OCI-LY3 (cell line): ENCODE measurements at regions not wholly inside any gene's neighbourhood (a gene's known extent, or its start where the extent isn't known, plus 50 kb on each side); places are given as distances from the start of the nearest gene placed in this dataset.

Experiments used
- H2AFZ ChIP-seq: fragments of 200-600, 300-600 bp; shearing (Covaris generic); 2 replicates; pipeline ENCODE4 v1.6.0; 2014; ENCODE audit warnings: antibody characterized with exemption, low read depth, low read length
- H3K27ac ChIP-seq: fragments of 200-600, 300-600 bp; sonication (generic); 2 replicates; pipeline ENCODE4 v1.5.1; 2014; ENCODE audit warnings: mild to moderate bottlenecking, low read length, moderate library complexity, mixed read lengths
- H3K27me3 ChIP-seq: fragments of 200-600, 300-600 bp; sonication (generic); 2 replicates; pipeline ENCODE4 v1.6.1; 2014; ENCODE audit warnings: low read depth, low read length, mixed read lengths
- H3K36me3 ChIP-seq: fragments of 200-600, 300-600 bp; sonication (generic); replicated peaks from 2 replicates; pipeline ENCODE3; 2014; ENCODE audit warnings: low read depth, low read length, mixed read lengths
- H3K4me1 ChIP-seq: fragments of 300-600, 200-600 bp; sonication (generic); 2 replicates; pipeline ENCODE4 v1.6.1; 2014; ENCODE audit warnings: low read length, mixed read lengths
- H3K4me2 ChIP-seq: fragments of 200-600, 300-600 bp; sonication (generic); 2 replicates; pipeline ENCODE4 v1.6.1; 2014; ENCODE audit warnings: low read length, mixed read lengths
- H3K4me3 ChIP-seq: fragments of 300-600, 200-600 bp; sonication (generic); 2 replicates; pipeline ENCODE4 v1.5.1; 2014; ENCODE audit warnings: antibody characterized with exemption, mild to moderate bottlenecking, low read length, moderate library complexity
- H3K79me2 ChIP-seq: fragments of 300-600, 200-600 bp; shearing (Covaris generic); 2 replicates; pipeline ENCODE4 v1.6.1; 2014; ENCODE audit warnings: mild to moderate bottlenecking, low read length, mixed read lengths
- H3K9ac ChIP-seq: fragments of 300-600, 200-600 bp; shearing (Covaris generic); 2 replicates; pipeline ENCODE4 v1.6.0; 2014; ENCODE audit warnings: mild to moderate bottlenecking, low read length, moderate library complexity
- H3K9me3 ChIP-seq: fragments of 200-600, 300-600 bp; shearing (Covaris generic); 2 replicates; pipeline ENCODE4 v1.6.1; 2014; ENCODE audit warnings: low read length, mixed read lengths; ENCODE audit not compliant: insufficient read depth
- H4K20me1 ChIP-seq: fragments of 200-600, 300-600 bp; sonication (generic); 2 replicates; pipeline ENCODE4 v1.6.1; 2016; ENCODE audit warnings: low read length, mixed read lengths; ENCODE audit not compliant: insufficient read depth
- EZH2phosphoT487 ChIP-seq: fragments of 200-600 bp; shearing (Covaris generic); IDR thresholded peaks from 2 replicates; pipeline ENCODE4 v1.6.1; 2018; ENCODE audit warnings: antibody characterized with exemption, mixed run types, low read depth
- TF ChIP-seq, protein P1 (sequence below): fragments of 200-600, 300-600 bp; sonication (generic); IDR thresholded peaks from 2 replicates; pipeline ENCODE4 v1.5.1; 2014; ENCODE audit warnings: antibody characterized with exemption, low read length, low read depth

DNA sequence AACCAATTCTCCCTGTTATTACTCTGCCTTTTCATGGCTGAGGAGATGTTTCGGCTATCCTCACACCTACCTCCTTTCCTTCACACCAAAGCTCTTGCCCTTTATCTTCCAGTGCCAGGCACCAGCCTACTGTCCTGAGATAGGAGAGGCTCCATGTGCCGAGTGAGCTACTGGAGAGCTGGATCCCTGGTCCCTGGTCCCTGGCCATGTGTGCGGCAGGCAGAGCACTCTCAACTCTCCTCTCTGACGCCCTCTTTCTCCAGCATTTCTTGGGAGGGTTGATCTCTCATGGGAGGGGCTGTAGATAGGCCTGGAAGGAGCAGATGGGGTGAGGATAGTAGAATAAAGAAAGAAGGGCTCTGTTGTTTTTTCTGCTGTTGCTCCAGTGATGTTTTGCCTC, 277.1 kb upstream of the UMPS start:
- Histone ChIP-seq H3K4me2 (no peak overlapping the region), H3K36me3 (no peaks in the 10 kb centered on the region), H3K79me2 (no peaks in the 10 kb centered on the region), H3K9me3 (no peaks in the 10 kb centered on the region), H3K27me3 (peaks cover 68% of the 10 kb centered on the region), H2AFZ (no peak overlapping the region), H3K27ac (no peak overlapping the region), H4K20me1 (no peaks in the 10 kb centered on the region), H3K9ac (no peak overlapping the region), H3K4me1 (peaks cover 25% of the 10 kb centered on the region), H3K4me3 (no peak overlapping the region)
- TF ChIP-seq, protein P1, sequence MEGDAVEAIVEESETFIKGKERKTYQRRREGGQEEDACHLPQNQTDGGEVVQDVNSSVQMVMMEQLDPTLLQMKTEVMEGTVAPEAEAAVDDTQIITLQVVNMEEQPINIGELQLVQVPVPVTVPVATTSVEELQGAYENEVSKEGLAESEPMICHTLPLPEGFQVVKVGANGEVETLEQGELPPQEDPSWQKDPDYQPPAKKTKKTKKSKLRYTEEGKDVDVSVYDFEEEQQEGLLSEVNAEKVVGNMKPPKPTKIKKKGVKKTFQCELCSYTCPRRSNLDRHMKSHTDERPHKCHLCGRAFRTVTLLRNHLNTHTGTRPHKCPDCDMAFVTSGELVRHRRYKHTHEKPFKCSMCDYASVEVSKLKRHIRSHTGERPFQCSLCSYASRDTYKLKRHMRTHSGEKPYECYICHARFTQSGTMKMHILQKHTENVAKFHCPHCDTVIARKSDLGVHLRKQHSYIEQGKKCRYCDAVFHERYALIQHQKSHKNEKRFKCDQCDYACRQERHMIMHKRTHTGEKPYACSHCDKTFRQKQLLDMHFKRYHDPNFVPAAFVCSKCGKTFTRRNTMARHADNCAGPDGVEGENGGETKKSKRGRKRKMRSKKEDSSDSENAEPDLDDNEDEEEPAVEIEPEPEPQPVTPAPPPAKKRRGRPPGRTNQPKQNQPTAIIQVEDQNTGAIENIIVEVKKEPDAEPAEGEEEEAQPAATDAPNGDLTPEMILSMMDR: no peak
- TF ChIP-seq EZH2phosphoT487: no peak

DNA sequence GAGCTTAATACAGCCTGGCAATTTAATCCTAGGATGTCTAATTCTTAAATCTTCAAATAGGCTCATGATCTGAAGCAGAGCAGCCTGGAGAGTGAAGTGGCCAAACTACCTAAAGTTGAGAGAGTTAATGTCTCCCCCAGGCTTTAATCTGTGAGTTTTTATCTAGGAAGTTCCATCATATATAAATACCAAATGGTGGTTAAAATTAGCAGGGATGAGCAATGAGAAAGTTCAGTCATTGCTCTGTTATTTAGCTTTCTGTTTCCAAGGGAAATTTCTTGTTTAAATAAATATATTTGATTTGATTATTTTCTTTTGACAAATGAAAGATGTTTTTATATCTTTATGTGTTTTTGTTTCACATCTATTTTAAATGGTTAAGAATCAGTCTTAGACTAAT, 274.4 kb upstream of the UMPS start:
- no peaks in the 10 kb centered on the region for H3K36me3 ChIP-seq
- H3K27ac ChIP-seq: no peak overlapping the region
- H3K9ac ChIP-seq: no peak overlapping the region
- H3K9me3 ChIP-seq: no peaks in the 10 kb centered on the region
- TF ChIP-seq, protein P1: no peak
- TF ChIP-seq EZH2phosphoT487: no peak
- H4K20me1 ChIP-seq: no peaks in the 10 kb centered on the region
- no peak overlapping the region for H3K4me3 ChIP-seq
- no peaks in the 10 kb centered on the region for H3K79me2 ChIP-seq
- peaks cover 19% of the 10 kb centered on the region for H3K4me1 ChIP-seq
- H2AFZ ChIP-seq: no peak overlapping the region
- peaks cover 69% of the 10 kb centered on the region for H3K27me3 ChIP-seq
- no peak overlapping the region for H3K4me2 ChIP-seq

DNA sequence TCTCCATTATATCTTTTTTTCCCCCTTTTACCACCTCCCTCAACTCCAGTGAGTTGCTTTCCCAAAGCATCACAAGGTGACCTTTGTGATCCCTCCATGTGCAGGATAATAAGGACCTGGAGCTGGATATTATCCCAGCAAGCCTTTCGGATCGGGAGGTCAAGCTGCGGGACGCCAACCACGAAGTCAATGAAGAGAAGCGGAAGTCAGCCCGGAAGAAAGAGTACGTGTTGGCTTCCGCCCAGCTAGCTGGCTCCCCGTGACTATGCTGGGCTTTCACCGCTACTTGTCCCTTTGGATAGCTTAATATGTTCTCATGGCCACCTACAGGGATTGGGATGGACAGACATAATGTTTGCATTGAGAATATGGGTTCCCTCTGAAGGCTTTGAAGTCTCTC, 273.7 kb upstream of the UMPS start:
- no peak overlapping the region for H3K4me2 ChIP-seq
- no peaks in the 10 kb centered on the region for H4K20me1 ChIP-seq
- TF ChIP-seq, protein P1: no peak
- TF ChIP-seq EZH2phosphoT487: no peak

DNA sequence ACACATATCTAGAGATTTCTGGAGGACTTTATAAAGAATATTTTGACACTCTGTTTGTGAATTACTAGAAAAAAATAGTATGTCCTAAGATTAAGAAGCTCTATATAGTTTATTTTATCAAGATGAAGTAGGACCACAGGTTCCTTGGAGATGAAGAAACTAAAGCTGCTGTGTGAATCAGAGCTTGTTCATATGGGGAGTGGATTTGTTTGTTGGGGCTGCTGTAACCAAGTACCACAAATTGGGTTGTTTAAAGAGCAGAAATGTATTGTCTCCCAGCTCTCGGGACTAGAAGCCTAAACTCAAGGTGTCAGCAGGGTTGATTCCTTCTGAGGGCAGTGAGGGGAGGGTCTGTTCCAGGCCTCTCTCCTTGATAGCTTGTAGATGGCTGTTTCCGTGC, 270.6 kb upstream of the UMPS start:
- Histone ChIP-seq H3K36me3 (no peaks in the 10 kb centered on the region), H4K20me1 (no peaks in the 10 kb centered on the region), H3K27me3 (peaks cover 80% of the 10 kb centered on the region), H3K9ac (no peak overlapping the region), H3K4me3 (no peak overlapping the region), H3K4me2 (no peak overlapping the region), H3K27ac (no peak overlapping the region), H3K9me3 (no peaks in the 10 kb centered on the region), H3K4me1 (no peaks in the 10 kb centered on the region), H2AFZ (no peak overlapping the region), H3K79me2 (no peaks in the 10 kb centered on the region)
- TF ChIP-seq, protein P1: no peak
- TF ChIP-seq EZH2phosphoT487: no peak

More for the DNA sequence above, 273.7 kb upstream of the UMPS start:
- Histone ChIP-seq H3K27ac (no peak overlapping the region), H3K36me3 (no peaks in the 10 kb centered on the region), H3K4me3 (no peak overlapping the region), H3K27me3 (peaks cover 73% of the 10 kb centered on the region), H3K9ac (no peak overlapping the region), H3K4me1 (peaks cover 12% of the 10 kb centered on the region), H3K79me2 (no peaks in the 10 kb centered on the region), H2AFZ (no peak overlapping the region), H3K9me3 (no peaks in the 10 kb centered on the region)
